Osteoblast (primary cell): ENCODE measurements at regions not wholly inside any gene's neighbourhood (a gene's known extent, or its start where the extent isn't known, plus 50 kb on each side); places are given as distances from the start of the nearest gene placed in this dataset.

Experiments used
- DNase-seq: peaks from one replicate; pipeline ENCODE4 v3.0.0; 2011; ENCODE audit warnings: low spot score, mixed read lengths; ENCODE audit not compliant: insufficient read length; ENCODE audit errors: missing footprints
- H2AFZ ChIP-seq: 2 replicates; pipeline ENCODE4 v1.6.0; 2011; ENCODE audit warnings: mild to moderate bottlenecking, low read length
- H3K27ac ChIP-seq: 2 replicates; pipeline ENCODE4 v1.5.1; 2011; ENCODE audit warnings: mild to moderate bottlenecking, low read depth, low read length, moderate library complexity
- H3K27me3 ChIP-seq: 2 replicates; pipeline ENCODE4 v1.6.0; 2012; ENCODE audit warnings: mild to moderate bottlenecking, control low read depth, inconsistent platforms, low read length, moderate library complexity; ENCODE audit not compliant: insufficient read depth
- H3K36me3 ChIP-seq: 2 replicates; pipeline ENCODE4 v1.5.1; 2011; ENCODE audit warnings: mild to moderate bottlenecking, low read length, control low read depth, moderate library complexity; ENCODE audit not compliant: insufficient read depth
- H3K4me1 ChIP-seq: 2 replicates; pipeline ENCODE4 v1.5.1; 2011; ENCODE audit warnings: mild to moderate bottlenecking, low read length, control low read depth, moderate library complexity; ENCODE audit not compliant: insufficient read depth
- H3K4me2 ChIP-seq: 2 replicates; pipeline ENCODE4 v1.6.0; 2011; ENCODE audit warnings: mild to moderate bottlenecking, low read length; ENCODE audit not compliant: insufficient read depth
- H3K4me3 ChIP-seq: fragments of 200-600 bp; sonication (generic); 3 replicates; pipeline ENCODE4 v1.5.1; 2012; ENCODE audit warnings: mild to moderate bottlenecking, low read length, inconsistent platforms; ENCODE audit not compliant: insufficient read depth
- H3K79me2 ChIP-seq: 2 replicates; pipeline ENCODE4 v1.6.0; 2012; ENCODE audit warnings: mild to moderate bottlenecking, low read length, control low read depth, inconsistent platforms; ENCODE audit not compliant: insufficient read depth
- H3K9me3 ChIP-seq: 2 replicates; pipeline ENCODE4 v1.5.1; 2011; ENCODE audit warnings: low read depth, low read length, control low read depth
- H4K20me1 ChIP-seq: 2 replicates; pipeline ENCODE4 v1.6.0; 2012; ENCODE audit warnings: mild to moderate bottlenecking, low read length, control low read depth; ENCODE audit not compliant: insufficient read depth
- TF ChIP-seq, protein P1 (sequence below): IDR thresholded peaks from 2 replicates; pipeline ENCODE4 v1.5.1; 2011; ENCODE audit warnings: mild to moderate bottlenecking, low read depth, low read length, moderate library complexity; ENCODE audit errors: extremely low read depth

DNA sequence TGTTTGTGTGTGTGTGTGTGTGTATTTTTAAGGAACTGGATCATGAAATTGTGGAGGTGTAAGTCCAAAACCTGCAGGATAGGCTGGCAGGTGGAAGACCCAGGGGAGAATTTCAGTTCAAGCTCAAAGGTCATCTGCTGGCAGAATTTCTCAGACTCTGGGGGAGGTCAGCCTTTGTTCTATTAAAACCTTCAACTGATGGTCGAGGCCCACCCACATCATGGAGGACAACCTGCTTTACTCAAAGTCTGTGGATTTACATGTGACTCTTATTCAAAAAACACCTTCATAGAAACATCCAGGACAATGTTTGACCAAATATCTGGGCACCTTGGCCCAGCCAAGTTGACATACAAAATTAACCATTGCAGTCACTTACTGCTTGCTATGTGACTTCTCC, 157.2 kb downstream of the EDEM1 start:
- H4K20me1 ChIP-seq = no peaks in the 10 kb centered on the region
- H3K27me3 ChIP-seq = no peaks in the 10 kb centered on the region
- H3K4me3 ChIP-seq = no peak overlapping the region
- H2AFZ ChIP-seq = no peak overlapping the region
- H3K4me2 ChIP-seq = no peak overlapping the region
- H3K4me1 ChIP-seq = no peaks in the 10 kb centered on the region
- TF ChIP-seq, protein P1, sequence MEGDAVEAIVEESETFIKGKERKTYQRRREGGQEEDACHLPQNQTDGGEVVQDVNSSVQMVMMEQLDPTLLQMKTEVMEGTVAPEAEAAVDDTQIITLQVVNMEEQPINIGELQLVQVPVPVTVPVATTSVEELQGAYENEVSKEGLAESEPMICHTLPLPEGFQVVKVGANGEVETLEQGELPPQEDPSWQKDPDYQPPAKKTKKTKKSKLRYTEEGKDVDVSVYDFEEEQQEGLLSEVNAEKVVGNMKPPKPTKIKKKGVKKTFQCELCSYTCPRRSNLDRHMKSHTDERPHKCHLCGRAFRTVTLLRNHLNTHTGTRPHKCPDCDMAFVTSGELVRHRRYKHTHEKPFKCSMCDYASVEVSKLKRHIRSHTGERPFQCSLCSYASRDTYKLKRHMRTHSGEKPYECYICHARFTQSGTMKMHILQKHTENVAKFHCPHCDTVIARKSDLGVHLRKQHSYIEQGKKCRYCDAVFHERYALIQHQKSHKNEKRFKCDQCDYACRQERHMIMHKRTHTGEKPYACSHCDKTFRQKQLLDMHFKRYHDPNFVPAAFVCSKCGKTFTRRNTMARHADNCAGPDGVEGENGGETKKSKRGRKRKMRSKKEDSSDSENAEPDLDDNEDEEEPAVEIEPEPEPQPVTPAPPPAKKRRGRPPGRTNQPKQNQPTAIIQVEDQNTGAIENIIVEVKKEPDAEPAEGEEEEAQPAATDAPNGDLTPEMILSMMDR = no peak
- no peak overlapping the region for H3K27ac ChIP-seq
- no peak for DNase-seq
- no peaks in the 10 kb centered on the region for H3K79me2 ChIP-seq
- H3K36me3 ChIP-seq = no peaks in the 10 kb centered on the region
- H3K9me3 ChIP-seq = no peaks in the 10 kb centered on the region

- no peak for DNase-seq
- H3K4me1 ChIP-seq = no peaks in the 10 kb centered on the region
- no peaks in the 10 kb centered on the region for H3K9me3 ChIP-seq
- H3K36me3 ChIP-seq = no peaks in the 10 kb centered on the region
- H3K79me2 ChIP-seq = no peaks in the 10 kb centered on the region
- TF ChIP-seq, protein P1 = no peak
- H3K27ac ChIP-seq = no peak overlapping the region
- H4K20me1 ChIP-seq = no peaks in the 10 kb centered on the region
- H2AFZ ChIP-seq = no peak overlapping the region
- no peaks in the 10 kb centered on the region for H3K27me3 ChIP-seq
- no peak overlapping the region for H3K4me2 ChIP-seq
- H3K4me3 ChIP-seq = no peak overlapping the region
Measured at GRCh38 chr3:5347486-5347885, 160.0 kb downstream of the EDEM1 start.

GRCh38 chr3:5348229-5348902, 160.9 kb downstream of the EDEM1 start:
- Histone ChIP-seq H3K9me3 (no peaks in the 10 kb centered on the region), H3K4me3 (no peak overlapping the region), H3K79me2 (no peaks in the 10 kb centered on the region), H4K20me1 (no peaks in the 10 kb centered on the region), H3K4me2 (no peak overlapping the region), H3K36me3 (no peaks in the 10 kb centered on the region), H3K27me3 (no peaks in the 10 kb centered on the region), H3K27ac (no peak overlapping the region), H2AFZ (no peak overlapping the region), H3K4me1 (no peaks in the 10 kb centered on the region)
- no peak for DNase-seq
- TF ChIP-seq, protein P1 = no peak

GRCh38 chr3:5349343-5349742, 161.8 kb downstream of the EDEM1 start:
- no peak overlapping the region for H2AFZ ChIP-seq
- H4K20me1 ChIP-seq = no peaks in the 10 kb centered on the region
- H3K4me3 ChIP-seq = no peak overlapping the region
- no peak for DNase-seq
- H3K79me2 ChIP-seq = no peaks in the 10 kb centered on the region
- H3K36me3 ChIP-seq = no peaks in the 10 kb centered on the region
- TF ChIP-seq, protein P1 = no peak
- no peak overlapping the region for H3K4me2 ChIP-seq
- no peaks in the 10 kb centered on the region for H3K27me3 ChIP-seq
- H3K4me1 ChIP-seq = no peaks in the 10 kb centered on the region
- no peaks in the 10 kb centered on the region for H3K9me3 ChIP-seq
- no peak overlapping the region for H3K27ac ChIP-seq
